SKM-1 (cell line): ENCODE measurements at regions not wholly inside any gene's neighbourhood (a gene's known extent, or its start where the extent isn't known, plus 50 kb on each side); places are given as distances from the start of the nearest gene placed in this dataset.

Experiments
- DNase-seq: peaks from one replicate; lab custom pipeline; 2025; ENCODE audit not compliant: unreplicated experiment; lab: John Stamatoyannopoulos, UW

DNA sequence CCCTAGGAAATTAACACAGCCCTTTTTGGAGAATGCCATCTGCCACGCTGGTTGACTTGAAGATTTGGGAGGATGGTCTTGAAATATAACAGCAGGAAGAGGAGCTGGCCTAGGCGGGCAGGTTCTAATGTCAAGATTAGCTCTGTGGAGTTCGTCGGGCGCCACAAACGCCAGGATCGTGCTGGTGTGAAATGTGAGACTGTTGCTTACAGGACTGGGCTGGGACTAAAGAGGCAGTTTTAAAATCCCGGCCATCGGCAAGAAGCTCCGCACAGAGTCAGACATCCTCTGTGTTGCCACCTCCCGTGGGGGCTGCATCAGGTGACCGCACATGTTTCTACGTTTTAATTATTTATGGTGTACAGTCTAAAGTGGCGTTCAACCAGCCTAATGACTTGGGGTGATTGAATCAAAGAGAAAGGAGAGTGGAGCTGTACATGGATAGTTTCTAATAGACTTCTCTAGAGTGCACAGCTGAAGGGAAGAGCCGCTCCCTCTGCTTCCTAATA is 99.4 kb upstream of the BCL11A start:
- no peak for DNase-seq

GRCh38 chr2:60657673-60658072 is 98.4 kb upstream of the PAPOLG start:
- DNase-seq, result no peak

DNA sequence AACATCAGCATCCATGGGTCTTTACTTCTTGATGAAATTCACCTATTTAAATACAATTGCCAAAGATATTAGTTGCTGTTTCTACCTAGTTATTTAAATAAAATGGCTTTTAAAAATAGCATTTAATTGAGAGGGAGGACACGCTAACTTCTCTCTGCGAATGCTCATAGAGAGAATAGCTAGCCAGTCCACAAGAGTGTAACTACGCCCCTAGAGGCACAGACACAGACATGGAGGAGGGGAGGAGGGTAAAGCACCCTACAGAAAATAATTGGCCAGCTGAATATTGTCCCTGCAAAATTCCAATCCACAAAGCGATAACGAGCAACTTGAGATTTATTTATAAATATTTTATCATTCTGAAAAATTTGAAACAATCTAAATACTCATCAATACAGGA is 97.0 kb upstream of the PAPOLG start:
- no peak for DNase-seq

DNA sequence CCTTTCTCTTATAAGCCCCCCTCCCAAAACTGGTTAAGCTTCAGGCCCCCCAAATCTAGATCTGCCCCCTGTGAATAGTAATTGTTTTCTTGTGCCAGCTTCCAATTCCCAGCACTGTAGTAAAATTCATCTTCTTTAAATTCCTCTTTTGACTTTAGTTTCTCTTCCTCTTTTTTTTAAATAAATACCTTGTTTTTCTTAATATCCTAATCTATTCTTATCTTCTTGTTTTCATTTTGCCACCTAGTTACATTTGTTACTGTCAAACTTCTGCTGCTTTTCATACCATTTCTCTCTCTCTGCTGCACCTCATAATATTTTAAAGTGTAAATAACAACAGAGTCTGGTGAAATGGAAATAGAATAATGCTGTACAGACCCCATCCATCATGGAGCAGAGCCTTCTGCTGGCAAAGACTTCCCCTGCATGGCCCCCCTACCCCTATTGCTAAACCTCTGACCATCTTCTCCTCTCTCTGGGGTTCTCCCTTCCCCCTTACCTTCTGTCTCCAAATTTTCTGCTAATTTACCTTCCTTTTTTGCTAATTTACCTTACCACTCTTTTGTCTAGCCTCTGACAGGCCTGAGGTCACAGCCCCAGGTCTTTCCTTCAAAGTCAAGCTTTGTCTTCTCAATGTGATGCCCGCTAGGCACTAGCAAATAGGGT is 94.9 kb upstream of the PAPOLG start:
- DNase-seq, result peak; percentile 30

- no peak for DNase-seq
Measured at GRCh38 chr2:60662781-60663180, 93.3 kb upstream of the PAPOLG start.

DNA sequence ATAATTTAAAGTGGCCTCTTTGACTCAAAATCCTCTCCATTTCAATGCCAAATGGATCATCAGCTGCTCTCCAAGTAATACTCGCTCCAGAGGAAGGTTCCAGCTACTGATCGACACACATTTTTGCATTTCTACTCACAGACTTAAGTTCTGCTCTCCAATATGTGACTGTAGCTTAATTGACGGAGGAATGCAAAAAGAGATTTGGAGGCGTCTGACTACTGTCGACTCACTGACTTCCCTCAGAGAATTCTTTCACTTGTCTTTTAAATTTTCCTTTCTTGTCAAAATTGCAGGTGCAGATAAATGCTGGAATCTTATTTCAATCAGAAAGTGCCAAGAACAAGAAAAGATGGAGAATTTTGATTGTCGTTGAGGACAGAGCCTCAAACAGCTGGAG is 84.1 kb upstream of the PAPOLG start:
- no peak for DNase-seq

- peak; percentile 59 for DNase-seq
Measured at GRCh38 chr2:60674524-60675165, 81.4 kb upstream of the PAPOLG start.

DNA sequence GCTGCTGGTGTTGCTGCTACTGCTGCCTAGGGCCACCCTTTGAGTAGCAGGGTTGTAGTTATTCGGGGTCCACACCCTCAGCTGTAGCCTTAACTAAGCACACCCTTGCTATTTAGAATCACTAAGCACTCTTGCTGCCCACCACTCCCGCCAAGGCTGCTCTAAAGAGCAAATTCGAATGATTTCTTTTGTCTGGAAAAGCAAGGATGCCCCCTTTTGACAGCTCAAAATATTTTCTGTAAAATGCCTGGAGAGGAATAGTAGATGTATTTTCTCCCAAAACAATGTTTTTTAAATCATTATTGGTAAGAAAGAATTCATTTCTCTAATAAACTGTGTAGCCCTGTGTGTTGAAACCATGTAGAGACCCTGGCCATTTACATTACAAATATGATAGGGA is 80.8 kb upstream of the PAPOLG start:
- DNase-seq, result no peak

GRCh38 chr2:60676706-60677330 is 79.2 kb upstream of the PAPOLG start:
- no peak for DNase-seq

- no peak for DNase-seq
Measured at GRCh38 chr2:60677356-60677755, 78.7 kb upstream of the PAPOLG start.

DNA sequence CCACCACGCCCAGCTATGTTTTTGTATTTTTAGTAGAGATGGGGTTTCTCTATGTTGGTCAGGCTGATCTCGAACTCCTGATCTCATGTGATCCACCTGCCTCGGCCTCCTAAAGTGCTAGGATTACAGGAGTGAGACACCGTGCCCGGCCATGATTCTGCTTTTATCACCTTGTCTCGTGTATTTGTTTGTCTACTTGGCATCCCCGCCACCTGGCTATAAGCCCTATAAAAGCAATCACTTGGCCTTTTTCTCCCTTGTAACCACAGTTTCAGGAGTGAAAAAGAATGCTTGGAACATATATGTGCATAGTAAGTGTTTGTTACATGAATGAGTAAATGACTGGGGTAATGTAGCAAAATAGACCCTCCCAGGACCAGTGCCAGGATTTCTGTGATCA is 77.5 kb upstream of the PAPOLG start:
- no peak for DNase-seq

DNA sequence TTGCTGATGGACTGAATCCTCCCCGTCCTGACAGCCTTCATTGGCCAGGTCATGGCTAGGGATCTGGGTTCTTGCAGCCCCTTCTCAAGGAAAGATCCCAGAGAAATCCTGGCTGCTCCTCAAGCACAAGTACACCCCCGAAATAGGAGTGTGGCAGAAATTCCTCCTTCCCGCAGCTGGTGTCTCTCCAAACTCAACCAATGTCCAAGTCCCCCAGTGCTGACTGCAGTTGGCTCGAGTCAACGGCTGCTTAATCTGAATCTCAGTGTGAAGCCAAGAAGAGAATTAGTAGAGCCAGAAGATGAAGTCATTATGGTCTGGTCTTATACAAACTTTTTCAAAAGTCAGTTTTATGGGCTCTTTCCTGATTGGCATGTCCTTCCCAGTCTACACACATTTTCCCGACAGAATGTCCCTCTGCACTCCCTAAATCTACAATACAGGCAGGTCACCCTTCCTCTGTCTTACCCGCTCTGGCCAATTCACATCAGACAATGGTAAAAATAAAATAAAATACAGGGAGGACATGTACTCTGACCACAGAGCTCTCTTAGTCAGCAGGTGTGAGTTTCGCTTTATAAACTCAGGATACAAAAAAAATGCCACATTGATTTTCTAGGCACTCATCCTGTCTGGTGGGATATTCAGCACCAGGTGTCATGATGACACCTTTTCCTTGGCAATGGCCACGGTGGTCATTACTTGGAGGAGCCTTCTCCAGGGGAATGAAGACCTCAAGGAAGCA is 76.9 kb upstream of the PAPOLG start:
- DNase-seq, result no peak

GRCh38 chr2:60693551-60693950 is 62.5 kb upstream of the PAPOLG start:
- no peak for DNase-seq

GRCh38 chr2:60695793-60696192 is 60.3 kb upstream of the PAPOLG start:
- DNase-seq, result no peak

DNA sequence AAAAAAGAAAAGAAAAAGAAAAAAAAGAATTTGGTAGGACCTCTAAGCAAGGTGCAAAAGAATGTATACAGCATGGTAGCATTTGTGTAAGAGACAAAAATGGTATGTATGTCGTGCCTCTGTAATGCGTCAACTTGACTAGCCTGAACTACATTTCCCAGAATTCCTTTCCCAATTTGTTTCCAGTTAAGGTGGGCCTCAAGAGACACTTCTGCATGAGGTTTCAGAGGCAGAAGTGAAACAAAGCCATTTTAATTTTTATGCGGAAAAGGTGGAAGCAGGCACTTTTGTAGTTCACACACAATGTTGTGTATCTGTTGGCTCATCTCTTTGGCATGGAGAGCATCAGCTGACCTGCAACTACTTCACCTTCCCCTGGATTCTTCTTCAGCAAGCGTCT is 56.5 kb upstream of the PAPOLG start:
- no peak for DNase-seq

GRCh38 chr2:60706021-60706420 is 50.0 kb upstream of the PAPOLG start:
- DNase-seq, result no peak
